Panc1 (cell line): ENCODE measurements at regions not wholly inside any gene's neighbourhood (a gene's known extent, or its start where the extent isn't known, plus 50 kb on each side); places are given as distances from the start of the nearest gene placed in this dataset.

ENCODE experiments used
- ATAC-seq: fragments of 200-7000 bp; cut with Tn5 transposase; 2 replicates; pipeline ENCODE4 v1.9.1; 2020; ENCODE audit warnings: mild to moderate bottlenecking, moderate library complexity
- BruUV-seq: library from RNA; stranded (reverse); fragments of 400-500 nt; replicated peaks from 2 replicates; lab custom pipeline; 2021; lab: Mats Ljungman, UMichigan
- CTCF ChIA-PET: fragments of 300-600 bp; sonication (Branson Sonifier 250); formaldehyde crosslinking; loops from one replicate; lab custom pipeline; 2022; ENCODE audit warnings: antibody characterized with exemption; lab: Charles Lee
- POLR2A ChIA-PET: fragments of 300-600 bp; sonication (Branson Sonifier 250); formaldehyde crosslinking; loops from one replicate; lab custom pipeline; 2022; ENCODE audit warnings: antibody characterized with exemption; lab: Charles Lee
- DNase-seq: peaks from one replicate; pipeline ENCODE4 v3.0.0-alpha.2; 2010; ENCODE audit warnings: low read depth, low spot score
- H3K27ac ChIP-seq: 2 replicates; pipeline ENCODE4 v1.5.1; 2011; ENCODE audit warnings: mild to moderate bottlenecking, low read length, inconsistent platforms
- H3K27me3 ChIP-seq: fragments of 200-500 bp; sonication (Bioruptor generic); 2 replicates; pipeline ENCODE4 v1.6.0; 2014; ENCODE audit warnings: low read length, inconsistent platforms; ENCODE audit not compliant: control insufficient read depth, insufficient read depth
- H3K36me3 ChIP-seq: fragments of 200-500 bp; sonication (Bioruptor generic); 2 replicates; pipeline ENCODE4 v1.5.1; 2014; ENCODE audit warnings: inconsistent platforms, mild to moderate bottlenecking, low read length, moderate library complexity; ENCODE audit not compliant: control insufficient read depth, insufficient read depth
- H3K4me1 ChIP-seq: 2 replicates; pipeline ENCODE4 v1.5.1; 2011; ENCODE audit warnings: inconsistent platforms, mild to moderate bottlenecking, low read length, moderate library complexity; ENCODE audit not compliant: control insufficient read depth, insufficient read depth
- H3K4me3 ChIP-seq, 2 experiments: 2 replicates each; pipeline ENCODE4 v1.5.1; 2011 to 2012; ENCODE audit warnings: low read depth in 2 of 2, low read length in 2 of 2, mild to moderate bottlenecking in 2 of 2, inconsistent platforms in 1 of 2, moderate library complexity in 1 of 2
- H3K9me3 ChIP-seq: fragments of 200-500 bp; sonication (Bioruptor generic); 2 replicates; pipeline ENCODE4 v1.5.1; 2014; ENCODE audit warnings: low read depth, mild to moderate bottlenecking, inconsistent platforms, low read length, moderate library complexity; ENCODE audit not compliant: control insufficient read depth, insufficient read depth
- POLR2AphosphoS5 ChIP-seq: IDR thresholded peaks from 2 replicates; pipeline ENCODE4 v1.6.1; 2012; ENCODE audit warnings: mild to moderate bottlenecking, low read depth, low read length, moderate library complexity
- SIN3A ChIP-seq: IDR thresholded peaks from 2 replicates; pipeline ENCODE4 v1.6.1; 2012; ENCODE audit warnings: low read depth, mild to moderate bottlenecking, low read length, moderate library complexity, borderline replicate concordance; ENCODE audit not compliant: insufficient read depth
- TCF7L2 ChIP-seq: IDR thresholded peaks from 2 replicates; pipeline ENCODE4 v1.6.1; 2011; ENCODE audit warnings: mild to moderate bottlenecking, low read depth, low read length, inconsistent platforms
- in situ Hi-C: cut with HindIII; loops from 2 replicates; pipeline ENCODE4 v1.10.0; 2016; ENCODE audit warnings: low sequenced_read_pairs, low pct_unique_long_range_greater_than_20kb
- intact Hi-C: fragments of 100-400 bp; cut with micrococcal nuclease; formaldehyde crosslinking; loops from one replicate; pipeline ENCODE4 v1.10.0; 2022; ENCODE audit not compliant: unreplicated experiment
- TF ChIP-seq, protein P1 (sequence below), 2 experiments: IDR thresholded peaks; 2 replicates each; pipeline ENCODE4 v1.6.1; 2011 to 2012; ENCODE audit warnings: low read depth in 2 of 2, control low read depth in 1 of 2, low read length in 1 of 2, mild to moderate bottlenecking in 1 of 2, moderate library complexity in 1 of 2; ENCODE audit not compliant: insufficient read depth in 1 of 2
- TF ChIP-seq, protein P2 (sequence below): fragments of 450-650 bp; IDR thresholded peaks from 2 replicates; pipeline ENCODE4 v1.5.1; 2017; ENCODE audit warnings: mild to moderate bottlenecking

DNA sequence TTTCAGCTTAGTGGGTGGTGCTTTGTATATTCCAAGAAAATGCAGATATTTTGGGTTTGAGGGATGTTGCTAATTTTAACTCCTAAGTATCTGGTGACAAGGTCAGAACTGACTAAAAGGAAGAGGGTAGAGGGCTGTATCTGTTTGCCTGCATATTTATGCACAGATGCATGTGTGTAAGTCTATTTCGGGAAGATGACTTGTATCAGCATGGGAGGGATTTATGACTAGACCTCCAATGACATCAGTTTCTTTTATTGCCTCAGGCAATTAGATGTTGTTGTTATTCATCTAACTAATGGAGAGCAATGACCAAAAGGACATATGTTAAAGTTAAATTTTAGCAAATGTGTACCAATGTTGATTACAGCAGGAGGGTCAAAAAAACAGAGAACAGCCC lies 734.3 kb downstream of the QKI start:
- ChIA-PET CTCF (no interaction called here), POLR2A (no interaction called here)
- no peak for DNase-seq
- ATAC-seq = no peak
- intact Hi-C loops (no loop called here), in situ Hi-C loops (no loop called here)
- no peaks in the 10 kb centered on the region for H3K27me3 ChIP-seq
- no peaks in the 10 kb centered on the region for H3K4me1 ChIP-seq
- BruUV-seq = no TSS peak
- no peaks in the 10 kb centered on the region for H3K36me3 ChIP-seq
- H3K9me3 ChIP-seq = no peaks in the 10 kb centered on the region
- no peak overlapping the region for H3K27ac ChIP-seq
- H3K4me3 ChIP-seq = no peak overlapping the region
- TF ChIP-seq POLR2AphosphoS5 (no peak), TCF7L2 (no peak), SIN3A (no peak)
- TF ChIP-seq, protein P1, sequence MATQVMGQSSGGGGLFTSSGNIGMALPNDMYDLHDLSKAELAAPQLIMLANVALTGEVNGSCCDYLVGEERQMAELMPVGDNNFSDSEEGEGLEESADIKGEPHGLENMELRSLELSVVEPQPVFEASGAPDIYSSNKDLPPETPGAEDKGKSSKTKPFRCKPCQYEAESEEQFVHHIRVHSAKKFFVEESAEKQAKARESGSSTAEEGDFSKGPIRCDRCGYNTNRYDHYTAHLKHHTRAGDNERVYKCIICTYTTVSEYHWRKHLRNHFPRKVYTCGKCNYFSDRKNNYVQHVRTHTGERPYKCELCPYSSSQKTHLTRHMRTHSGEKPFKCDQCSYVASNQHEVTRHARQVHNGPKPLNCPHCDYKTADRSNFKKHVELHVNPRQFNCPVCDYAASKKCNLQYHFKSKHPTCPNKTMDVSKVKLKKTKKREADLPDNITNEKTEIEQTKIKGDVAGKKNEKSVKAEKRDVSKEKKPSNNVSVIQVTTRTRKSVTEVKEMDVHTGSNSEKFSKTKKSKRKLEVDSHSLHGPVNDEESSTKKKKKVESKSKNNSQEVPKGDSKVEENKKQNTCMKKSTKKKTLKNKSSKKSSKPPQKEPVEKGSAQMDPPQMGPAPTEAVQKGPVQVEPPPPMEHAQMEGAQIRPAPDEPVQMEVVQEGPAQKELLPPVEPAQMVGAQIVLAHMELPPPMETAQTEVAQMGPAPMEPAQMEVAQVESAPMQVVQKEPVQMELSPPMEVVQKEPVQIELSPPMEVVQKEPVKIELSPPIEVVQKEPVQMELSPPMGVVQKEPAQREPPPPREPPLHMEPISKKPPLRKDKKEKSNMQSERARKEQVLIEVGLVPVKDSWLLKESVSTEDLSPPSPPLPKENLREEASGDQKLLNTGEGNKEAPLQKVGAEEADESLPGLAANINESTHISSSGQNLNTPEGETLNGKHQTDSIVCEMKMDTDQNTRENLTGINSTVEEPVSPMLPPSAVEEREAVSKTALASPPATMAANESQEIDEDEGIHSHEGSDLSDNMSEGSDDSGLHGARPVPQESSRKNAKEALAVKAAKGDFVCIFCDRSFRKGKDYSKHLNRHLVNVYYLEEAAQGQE (IDR thresholded peaks at IDR 0.05; ENCODE audit: insufficient read depth in 1 of 2, low read depth in 2 of 2, low read length in 1 of 2) = no peak
- TF ChIP-seq, protein P2, sequence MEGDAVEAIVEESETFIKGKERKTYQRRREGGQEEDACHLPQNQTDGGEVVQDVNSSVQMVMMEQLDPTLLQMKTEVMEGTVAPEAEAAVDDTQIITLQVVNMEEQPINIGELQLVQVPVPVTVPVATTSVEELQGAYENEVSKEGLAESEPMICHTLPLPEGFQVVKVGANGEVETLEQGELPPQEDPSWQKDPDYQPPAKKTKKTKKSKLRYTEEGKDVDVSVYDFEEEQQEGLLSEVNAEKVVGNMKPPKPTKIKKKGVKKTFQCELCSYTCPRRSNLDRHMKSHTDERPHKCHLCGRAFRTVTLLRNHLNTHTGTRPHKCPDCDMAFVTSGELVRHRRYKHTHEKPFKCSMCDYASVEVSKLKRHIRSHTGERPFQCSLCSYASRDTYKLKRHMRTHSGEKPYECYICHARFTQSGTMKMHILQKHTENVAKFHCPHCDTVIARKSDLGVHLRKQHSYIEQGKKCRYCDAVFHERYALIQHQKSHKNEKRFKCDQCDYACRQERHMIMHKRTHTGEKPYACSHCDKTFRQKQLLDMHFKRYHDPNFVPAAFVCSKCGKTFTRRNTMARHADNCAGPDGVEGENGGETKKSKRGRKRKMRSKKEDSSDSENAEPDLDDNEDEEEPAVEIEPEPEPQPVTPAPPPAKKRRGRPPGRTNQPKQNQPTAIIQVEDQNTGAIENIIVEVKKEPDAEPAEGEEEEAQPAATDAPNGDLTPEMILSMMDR = no peak

DNA sequence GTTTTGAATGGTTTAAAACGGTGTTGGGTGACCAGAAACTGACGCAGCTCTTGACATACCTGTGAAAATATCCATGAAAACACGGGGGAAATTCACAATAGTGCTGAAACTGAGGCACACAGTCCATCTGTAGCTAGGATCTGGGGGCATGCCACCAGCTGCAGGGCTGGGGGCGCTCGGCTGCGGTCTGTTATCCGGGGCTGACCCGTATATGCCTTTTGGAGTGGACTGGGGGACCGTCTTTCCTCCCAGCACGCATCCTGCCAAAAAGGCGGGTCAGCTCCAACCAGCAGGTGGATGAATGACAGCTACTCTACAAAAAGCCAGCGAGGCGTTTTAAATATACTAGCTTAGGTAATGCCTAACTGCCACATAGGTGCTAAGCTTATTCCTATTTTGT lies 729.8 kb downstream of the QKI start:
- H3K9me3 ChIP-seq = no peaks in the 10 kb centered on the region
- TF ChIP-seq SIN3A = no peak
- TF ChIP-seq, protein P1 (IDR thresholded peaks at IDR 0.05; ENCODE audit: insufficient read depth in 1 of 2, low read depth in 2 of 2, low read length in 1 of 2) = no peak
- TF ChIP-seq, protein P2 = no peak
- TF ChIP-seq POLR2AphosphoS5 = no peak
- TF ChIP-seq TCF7L2 = no peak
- H3K27ac ChIP-seq = no peak overlapping the region
- ChIA-PET POLR2A (no interaction called here), CTCF (no interaction called here)
- ATAC-seq (no peak), DNase-seq (no peak)
- H3K4me3 ChIP-seq = no peak overlapping the region
- no peaks in the 10 kb centered on the region for H3K36me3 ChIP-seq
- BruUV-seq = no TSS peak
- intact Hi-C loops (no loop called here), in situ Hi-C loops (no loop called here)
- no peaks in the 10 kb centered on the region for H3K27me3 ChIP-seq
- H3K4me1 ChIP-seq = no peaks in the 10 kb centered on the region
